ENCODE measurements at regions not wholly inside any gene's neighbourhood (a gene's known extent, or its start where the extent isn't known, plus 50 kb on each side); places are given as distances from the start of the nearest gene placed in this dataset.

DNA sequence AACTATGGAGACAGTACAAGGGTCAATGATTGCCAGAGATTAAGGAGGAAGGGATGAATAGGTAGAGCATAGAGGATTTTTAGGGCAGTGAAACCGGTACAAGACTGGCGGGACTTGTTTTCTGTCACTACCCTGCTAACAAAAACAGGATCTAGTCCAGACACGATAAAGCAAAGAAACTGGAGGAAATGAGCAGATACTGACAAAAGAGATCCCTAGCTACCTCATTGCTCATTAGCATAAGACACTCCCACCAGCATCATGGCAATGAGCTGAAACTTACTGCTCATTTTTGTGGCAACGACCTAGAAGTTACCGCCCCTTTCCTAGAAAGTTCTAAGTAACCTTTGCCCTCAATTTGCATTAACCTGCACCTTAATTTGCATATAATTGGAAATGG, 131.2 kb downstream of the ETAA1 start:
- Mint-ChIP-seq H3K27me3 (peaks cover 6% of the 10 kb centered on the region), H3K27ac (no peak overlapping the region), H3K4me3 (no peak overlapping the region), H3K36me3 (ENCODE audit: low read depth) (no peaks in the 10 kb centered on the region), H3K4me1 (no peaks in the 10 kb centered on the region)
- ATAC-seq = no peak
- no peak for DNase-seq
- no peaks in the 10 kb centered on the region for H3K9me3 ChIP-seq (ENCODE audit: control insufficient read depth, low read length, poor library complexity, severe bottlenecking)

DNA sequence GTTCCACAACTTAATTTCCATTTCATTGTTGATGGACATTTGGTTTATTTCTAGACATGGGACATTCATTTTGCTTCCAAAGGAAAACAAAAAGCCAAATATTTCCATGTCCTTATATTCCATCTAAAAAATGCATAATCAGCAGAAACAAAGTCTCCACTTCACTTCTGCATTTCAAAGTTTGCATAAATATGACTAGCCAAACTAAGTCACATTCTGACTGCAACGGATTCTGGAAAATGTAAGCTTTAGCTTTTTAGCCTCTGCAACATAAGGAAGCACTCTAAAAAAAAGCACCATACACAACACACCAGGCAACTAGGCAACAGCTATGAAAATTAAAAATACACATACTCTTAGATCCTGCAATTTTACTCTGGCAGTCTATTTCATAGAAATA, 135.3 kb downstream of the ETAA1 start:
- Mint-ChIP-seq H3K4me3 (no peak overlapping the region), H3K36me3 (ENCODE audit: low read depth) (no peaks in the 10 kb centered on the region), H3K27me3 (no peaks in the 10 kb centered on the region), H3K4me1 (no peaks in the 10 kb centered on the region), H3K27ac (no peak overlapping the region)
- no peak for ATAC-seq
- H3K9me3 ChIP-seq (ENCODE audit: control insufficient read depth, low read length, poor library complexity, severe bottlenecking) = no peaks in the 10 kb centered on the region
- no peak for DNase-seq

DNA sequence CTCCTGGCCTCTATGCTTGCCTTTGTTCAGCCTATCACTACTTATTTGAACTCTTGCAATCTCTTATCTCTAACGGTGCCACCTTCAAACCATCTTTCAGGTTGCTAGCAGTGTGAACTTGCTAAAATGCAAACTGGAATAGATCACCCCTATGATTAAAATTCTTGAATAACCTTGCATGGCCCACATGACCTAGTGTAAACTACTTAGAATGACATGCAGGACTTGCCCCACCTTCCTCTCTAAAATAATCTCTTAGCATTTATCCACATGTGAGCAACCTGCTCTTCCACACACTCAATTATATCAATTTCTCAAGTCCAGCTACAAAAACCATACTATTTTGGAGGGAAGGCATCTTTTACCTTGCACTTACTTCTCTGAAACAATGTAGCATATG, 137.6 kb downstream of the ETAA1 start:
- no peaks in the 10 kb centered on the region for H3K9me3 ChIP-seq (ENCODE audit: control insufficient read depth, low read length, poor library complexity, severe bottlenecking)
- no peak overlapping the region for H3K27ac Mint-ChIP-seq
- DNase-seq = no peak
- H3K36me3 Mint-ChIP-seq (ENCODE audit: low read depth) = no peaks in the 10 kb centered on the region
- ATAC-seq = no peak
- H3K4me1 Mint-ChIP-seq = no peaks in the 10 kb centered on the region
- H3K4me3 Mint-ChIP-seq = no peak overlapping the region
- H3K27me3 Mint-ChIP-seq = no peaks in the 10 kb centered on the region

DNA sequence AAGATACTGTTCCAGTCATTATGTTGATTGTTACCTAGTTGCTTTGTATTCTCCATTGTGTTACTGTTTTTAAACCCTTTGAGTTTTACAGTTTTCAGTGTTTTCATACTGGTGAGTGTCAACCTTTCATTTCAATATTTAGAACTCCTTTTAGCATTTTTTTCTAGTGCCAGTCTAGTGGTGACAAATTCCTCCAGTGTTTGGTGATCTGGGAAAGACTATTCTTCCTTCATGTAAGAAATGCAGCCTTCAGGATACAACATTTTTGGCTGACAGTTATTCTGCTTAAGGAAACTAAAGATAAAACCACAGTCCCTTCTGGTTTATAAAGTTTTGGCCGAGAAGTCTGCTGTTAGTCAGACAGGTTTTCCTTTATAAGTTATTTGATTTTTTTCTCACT, 143.8 kb downstream of the ETAA1 start:
- ATAC-seq = no peak
- no peaks in the 10 kb centered on the region for H3K4me1 Mint-ChIP-seq

DNA sequence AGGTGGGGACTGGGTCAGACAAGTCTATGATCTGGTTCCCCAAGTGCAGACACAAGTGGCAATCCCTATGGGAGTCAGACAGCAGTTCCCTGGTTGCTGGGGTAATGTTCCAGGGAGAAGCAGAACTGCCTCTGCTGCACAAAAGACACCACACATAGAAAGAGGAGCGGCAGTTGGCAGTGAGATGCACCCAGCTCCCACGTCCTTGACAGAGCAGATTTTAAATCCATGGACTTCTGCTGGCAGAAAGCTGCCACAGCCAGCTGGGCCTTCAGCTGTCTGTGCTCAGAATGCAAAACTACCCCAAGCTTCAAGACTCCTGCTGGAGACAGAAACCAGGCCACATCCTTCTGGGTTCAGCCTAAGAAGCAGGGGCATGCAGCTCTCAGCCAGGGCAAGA, 147.2 kb downstream of the ETAA1 start:
- H3K36me3 Mint-ChIP-seq (ENCODE audit: low read depth) = peaks cover 4% of the 10 kb centered on the region
- no peak overlapping the region for H3K27ac Mint-ChIP-seq
- peaks cover 7% of the 10 kb centered on the region for H3K27me3 Mint-ChIP-seq
- DNase-seq (no peak), ATAC-seq (no peak)
- H3K4me1 Mint-ChIP-seq = no peaks in the 10 kb centered on the region
- no peak overlapping the region for H3K4me3 Mint-ChIP-seq
- H3K9me3 ChIP-seq (ENCODE audit: control insufficient read depth, low read length, poor library complexity, severe bottlenecking) = no peaks in the 10 kb centered on the region

More for the DNA sequence above, 143.8 kb downstream of the ETAA1 start:
- H3K36me3 Mint-ChIP-seq (ENCODE audit: low read depth) = no peaks in the 10 kb centered on the region
- no peak overlapping the region for H3K4me3 Mint-ChIP-seq
- H3K27ac Mint-ChIP-seq = no peak overlapping the region
- DNase-seq = no peak
- no peaks in the 10 kb centered on the region for H3K9me3 ChIP-seq (ENCODE audit: control insufficient read depth, low read length, poor library complexity, severe bottlenecking)
- H3K27me3 Mint-ChIP-seq = no peaks in the 10 kb centered on the region

DNA sequence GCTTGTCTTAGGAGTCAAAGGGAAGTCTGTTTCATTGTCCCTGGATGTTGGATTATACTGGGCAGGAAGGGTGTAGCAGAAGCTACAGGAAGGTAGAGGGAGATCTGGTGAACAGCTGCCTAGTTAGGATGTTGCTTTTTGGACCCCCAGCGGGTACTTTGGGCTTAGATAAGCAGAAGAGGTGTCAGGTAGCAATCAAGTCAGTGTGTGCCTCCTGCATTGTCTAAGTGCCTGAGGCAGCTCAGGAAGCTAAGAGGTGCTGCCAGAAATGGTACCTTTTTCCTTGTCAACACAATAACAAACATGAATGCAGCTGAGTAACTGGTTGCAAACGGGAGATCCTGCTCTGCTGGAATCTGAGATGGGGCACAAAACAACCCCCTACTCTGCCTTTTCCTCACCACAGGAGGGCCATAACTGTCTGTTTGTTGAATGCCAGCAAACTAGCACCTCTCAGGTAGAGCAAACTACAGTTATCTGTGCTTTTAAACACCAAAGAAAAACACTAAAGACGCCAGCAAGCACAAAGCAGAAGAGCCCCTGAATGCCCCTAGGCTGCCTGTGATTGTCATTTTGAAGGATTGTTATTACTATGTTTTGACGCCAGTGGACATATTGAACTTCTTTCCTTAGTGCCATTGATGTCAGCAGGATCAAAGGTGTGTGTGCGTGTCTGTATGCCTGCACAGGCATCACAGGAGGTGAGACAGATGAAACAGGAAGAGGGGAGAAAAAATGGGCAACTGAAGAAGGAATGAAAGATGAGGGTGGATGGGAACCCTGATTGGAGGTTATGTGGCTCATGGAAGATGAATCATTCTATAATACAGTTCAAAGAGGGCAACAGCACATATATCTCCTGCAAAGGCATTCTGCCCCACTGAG, 151.4 kb downstream of the ETAA1 start:
- H3K9me3 ChIP-seq (ENCODE audit: control insufficient read depth, low read length, poor library complexity, severe bottlenecking) = no peaks in the 10 kb centered on the region
- Mint-ChIP-seq H3K27ac (no peak overlapping the region), H3K27me3 (peaks cover 7% of the 10 kb centered on the region), H3K36me3 (ENCODE audit: low read depth) (peaks cover 4% of the 10 kb centered on the region), H3K4me1 (no peaks in the 10 kb centered on the region), H3K4me3 (no peak overlapping the region)
- DNase-seq (no peak), ATAC-seq (no peak)

DNA sequence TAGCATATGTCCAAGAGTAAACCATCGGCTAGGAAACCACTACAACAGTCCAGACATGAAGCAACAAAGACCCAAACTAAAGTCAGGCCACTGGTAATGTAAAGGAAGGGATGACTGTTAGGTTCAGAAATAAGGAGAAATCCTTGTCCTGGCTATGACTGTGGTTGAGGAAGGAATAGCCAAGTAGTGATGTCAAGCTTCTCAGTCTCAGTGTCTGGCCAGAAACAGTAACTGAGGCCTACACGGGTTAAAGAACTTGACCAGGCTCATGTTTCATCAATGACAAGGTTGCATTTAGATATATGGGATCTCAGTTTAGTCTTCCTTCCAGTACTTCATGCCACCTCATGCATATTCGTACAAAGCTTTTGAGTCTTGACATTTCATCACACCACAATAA, 162.0 kb downstream of the ETAA1 start:
- H3K9me3 ChIP-seq (ENCODE audit: control insufficient read depth, low read length, poor library complexity, severe bottlenecking) = no peaks in the 10 kb centered on the region
- DNase-seq = no peak
- no peak overlapping the region for H3K27ac Mint-ChIP-seq
- no peak overlapping the region for H3K4me3 Mint-ChIP-seq
- ATAC-seq = no peak
- no peaks in the 10 kb centered on the region for H3K36me3 Mint-ChIP-seq (ENCODE audit: low read depth)
- H3K27me3 Mint-ChIP-seq = peaks cover 14% of the 10 kb centered on the region
- no peaks in the 10 kb centered on the region for H3K4me1 Mint-ChIP-seq

DNA sequence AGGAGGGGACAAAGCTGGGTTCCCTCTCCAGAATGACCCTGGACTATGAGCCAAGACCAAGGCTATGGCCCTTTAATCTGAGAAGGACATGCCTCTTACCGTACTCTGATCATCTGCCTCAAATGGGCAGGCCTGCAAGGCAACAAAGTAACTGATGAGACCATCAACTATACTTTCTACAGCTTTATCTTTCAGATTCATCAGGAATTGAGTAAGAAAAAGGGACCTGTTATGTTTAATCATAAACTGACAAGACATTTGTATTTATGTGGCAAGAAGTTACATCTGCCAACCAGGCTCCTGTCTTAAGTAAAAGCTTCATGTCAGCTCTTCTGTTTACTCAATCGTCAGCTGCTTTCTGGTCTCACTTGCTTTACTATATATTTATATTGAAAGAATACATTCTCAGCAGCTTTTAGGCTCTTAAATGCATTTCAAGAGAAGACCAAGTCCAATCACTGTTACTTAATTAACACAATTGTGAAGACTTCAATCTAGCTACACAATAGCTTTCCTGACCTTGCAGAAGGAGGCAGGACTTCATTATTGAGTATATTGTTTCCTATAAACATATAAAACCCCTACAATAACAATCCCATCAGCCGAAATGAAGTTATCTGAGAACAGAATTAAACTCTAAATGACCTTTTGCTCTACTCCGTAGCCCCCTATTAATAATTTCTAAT, 163.8 kb downstream of the ETAA1 start:
- no peaks in the 10 kb centered on the region for H3K4me1 Mint-ChIP-seq
- H3K27me3 Mint-ChIP-seq = peaks cover 14% of the 10 kb centered on the region
- ATAC-seq = no peak

DNA sequence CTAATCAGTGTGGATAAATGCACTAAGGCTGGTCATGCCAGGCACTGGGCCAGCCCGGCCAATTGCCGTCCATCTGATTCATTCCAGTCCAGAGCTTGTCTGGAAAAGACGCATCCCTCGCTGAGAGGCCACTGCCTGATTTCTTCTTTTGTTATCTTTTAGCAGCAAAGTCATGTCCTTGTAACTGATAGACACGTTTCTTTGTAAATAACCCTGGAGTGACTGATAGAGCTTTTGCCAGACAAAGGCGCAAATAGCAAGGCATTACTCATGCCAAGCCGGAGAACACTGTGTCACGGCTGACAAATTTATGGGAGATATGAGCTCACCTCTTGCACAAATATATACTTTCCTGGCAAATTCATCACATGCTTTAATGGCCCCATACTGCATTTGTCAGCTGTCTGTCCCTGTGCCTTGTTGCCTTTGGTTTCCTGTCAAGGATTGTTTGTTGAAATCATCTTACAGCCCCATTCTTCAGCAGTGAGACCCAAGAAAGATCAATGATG, 164.4 kb downstream of the ETAA1 start:
- DNase-seq = no peak
- Mint-ChIP-seq H3K27me3 (peaks cover 14% of the 10 kb centered on the region), H3K4me3 (no peak overlapping the region), H3K4me1 (no peaks in the 10 kb centered on the region), H3K36me3 (ENCODE audit: low read depth) (no peaks in the 10 kb centered on the region), H3K27ac (no peak overlapping the region)
- H3K9me3 ChIP-seq (ENCODE audit: control insufficient read depth, low read length, poor library complexity, severe bottlenecking) = no peaks in the 10 kb centered on the region
- ATAC-seq = no peak

More for the DNA sequence above, 163.8 kb downstream of the ETAA1 start:
- DNase-seq = no peak
- H3K36me3 Mint-ChIP-seq (ENCODE audit: low read depth) = no peaks in the 10 kb centered on the region
- H3K27ac Mint-ChIP-seq = no peak overlapping the region
- H3K9me3 ChIP-seq (ENCODE audit: control insufficient read depth, low read length, poor library complexity, severe bottlenecking) = no peaks in the 10 kb centered on the region
- no peak overlapping the region for H3K4me3 Mint-ChIP-seq

DNA sequence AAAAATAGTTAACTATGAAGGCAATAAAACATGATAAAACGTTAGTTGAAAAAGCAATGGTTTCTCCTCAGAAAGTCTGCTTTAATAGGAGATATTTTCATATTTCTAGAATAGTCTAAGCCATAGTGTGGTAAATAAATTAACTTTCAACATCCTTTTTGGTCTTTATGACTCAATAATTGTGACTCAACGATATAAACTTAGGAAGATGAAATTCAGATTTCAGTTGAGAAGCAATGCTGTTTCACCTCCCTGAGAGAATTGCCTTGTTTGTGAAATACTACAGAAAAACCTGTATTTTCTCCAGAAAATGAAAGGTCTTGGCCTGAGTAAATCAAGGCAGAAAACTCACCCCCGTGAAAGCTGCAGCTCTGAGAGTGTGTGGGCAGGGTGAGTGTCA, 166.9 kb downstream of the ETAA1 start:
- no peaks in the 10 kb centered on the region for H3K9me3 ChIP-seq (ENCODE audit: control insufficient read depth, low read length, poor library complexity, severe bottlenecking)
- H3K27me3 Mint-ChIP-seq = peaks cover 14% of the 10 kb centered on the region
- H3K4me1 Mint-ChIP-seq = no peaks in the 10 kb centered on the region
- H3K27ac Mint-ChIP-seq = no peak overlapping the region
- H3K4me3 Mint-ChIP-seq = no peak overlapping the region
- DNase-seq (no peak), ATAC-seq (no peak)
- H3K36me3 Mint-ChIP-seq (ENCODE audit: low read depth) = no peaks in the 10 kb centered on the region

DNA sequence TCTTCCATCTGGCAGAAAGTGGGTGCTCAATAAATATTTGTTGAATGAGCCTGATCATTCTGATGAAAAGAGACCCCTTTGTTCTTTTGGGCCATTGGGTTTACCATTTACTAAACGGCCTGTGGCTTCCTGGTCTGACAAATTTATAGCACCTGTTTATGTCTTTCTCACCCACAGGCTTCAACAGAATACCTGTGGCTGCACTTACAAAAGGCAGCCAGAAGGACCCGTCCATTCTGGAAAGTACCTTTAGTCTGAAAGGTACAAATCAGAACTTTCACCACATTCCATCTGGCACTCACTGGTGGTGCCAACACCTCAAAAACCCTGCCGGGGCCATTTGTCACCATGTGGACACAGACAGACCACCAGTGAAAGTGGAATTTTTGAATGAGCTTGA, 167.5 kb downstream of the ETAA1 start:
- peaks cover 14% of the 10 kb centered on the region for H3K27me3 Mint-ChIP-seq
- H3K4me3 Mint-ChIP-seq = no peak overlapping the region
- no peak for ATAC-seq
- H3K36me3 Mint-ChIP-seq (ENCODE audit: low read depth) = no peaks in the 10 kb centered on the region
- no peaks in the 10 kb centered on the region for H3K4me1 Mint-ChIP-seq
- no peaks in the 10 kb centered on the region for H3K9me3 ChIP-seq (ENCODE audit: control insufficient read depth, low read length, poor library complexity, severe bottlenecking)
- no peak overlapping the region for H3K27ac Mint-ChIP-seq
- no peak for DNase-seq

DNA sequence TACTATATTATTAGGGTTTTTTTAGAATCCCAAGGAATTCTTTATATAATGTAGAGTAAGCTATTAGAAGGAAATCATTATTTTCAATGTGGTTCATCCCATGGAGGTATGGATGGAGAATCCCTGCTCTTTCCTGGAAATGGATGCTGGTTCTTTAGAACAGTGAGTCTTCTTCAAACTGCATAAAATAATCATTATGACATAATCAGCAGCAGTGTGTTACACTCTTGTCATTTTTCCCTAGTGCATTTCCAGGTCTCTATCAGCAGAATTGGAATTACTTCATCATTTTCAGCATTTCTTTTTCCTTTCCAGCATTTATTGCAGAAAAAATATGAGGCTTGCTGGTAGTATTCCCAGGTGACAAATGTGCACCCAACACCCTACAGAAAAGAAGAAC, 168.1 kb downstream of the ETAA1 start:
- no peak overlapping the region for H3K4me3 Mint-ChIP-seq
- no peak for ATAC-seq
- DNase-seq = no peak

DNA sequence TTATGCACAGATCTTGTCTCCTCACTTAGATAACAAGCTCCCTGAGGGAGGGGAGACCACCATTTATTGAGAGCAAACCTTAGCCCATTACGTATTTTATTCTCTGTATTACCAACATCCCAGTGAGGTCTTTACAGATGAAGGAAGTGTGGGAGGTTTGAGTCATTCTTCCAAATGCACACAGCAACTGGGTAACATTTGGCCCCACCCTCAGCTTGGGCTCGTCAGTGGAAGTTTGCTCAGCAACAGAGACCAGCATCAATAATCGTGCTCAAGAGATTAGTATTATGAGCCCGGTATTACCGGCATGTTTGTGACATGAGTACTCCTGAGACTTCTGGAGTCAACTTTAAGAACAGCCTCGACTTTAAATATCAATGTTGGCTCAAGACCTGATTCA, 168.6 kb downstream of the ETAA1 start:
- ATAC-seq (no peak), DNase-seq (no peak)
- H3K4me3 Mint-ChIP-seq = no peak overlapping the region
- no peaks in the 10 kb centered on the region for H3K4me1 Mint-ChIP-seq
- no peaks in the 10 kb centered on the region for H3K36me3 Mint-ChIP-seq (ENCODE audit: low read depth)
- H3K27me3 Mint-ChIP-seq = peaks cover 14% of the 10 kb centered on the region
- no peaks in the 10 kb centered on the region for H3K9me3 ChIP-seq (ENCODE audit: control insufficient read depth, low read length, poor library complexity, severe bottlenecking)
- no peak overlapping the region for H3K27ac Mint-ChIP-seq

More for the DNA sequence above, 168.1 kb downstream of the ETAA1 start:
- no peak overlapping the region for H3K27ac Mint-ChIP-seq
- H3K27me3 Mint-ChIP-seq = peaks cover 14% of the 10 kb centered on the region
- H3K9me3 ChIP-seq (ENCODE audit: control insufficient read depth, low read length, poor library complexity, severe bottlenecking) = no peaks in the 10 kb centered on the region
- H3K4me1 Mint-ChIP-seq = no peaks in the 10 kb centered on the region
- no peaks in the 10 kb centered on the region for H3K36me3 Mint-ChIP-seq (ENCODE audit: low read depth)

Measured in T-helper 17 cell (primary cell).